ENCODE measurements at regions not wholly inside any gene's neighbourhood (a gene's known extent, or its start where the extent isn't known, plus 50 kb on each side); places are given as distances from the start of the nearest gene placed in this dataset.

DNA sequence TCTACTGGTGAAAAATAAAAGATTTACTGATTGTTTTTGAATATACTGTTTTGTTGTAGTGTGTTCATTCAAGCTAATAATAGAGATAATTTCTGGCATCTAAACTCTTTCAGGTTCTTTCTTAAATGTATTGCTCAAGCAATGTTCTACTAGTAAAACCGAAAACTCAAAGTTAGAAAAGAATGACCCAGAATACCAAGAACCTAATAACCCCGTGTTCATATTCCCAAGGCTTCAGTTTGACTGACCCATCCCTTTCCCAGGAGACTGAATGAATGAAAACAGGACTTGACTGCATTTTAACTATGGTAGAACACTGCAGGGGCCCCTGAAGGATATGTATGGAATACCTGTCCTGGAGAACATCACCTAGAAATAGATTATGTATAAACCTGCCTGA lies 375.3 kb downstream of the MAFB start:
- DNase-seq (ENCODE audit: low spot score), result no peak
- TF ChIP-seq, protein P1, sequence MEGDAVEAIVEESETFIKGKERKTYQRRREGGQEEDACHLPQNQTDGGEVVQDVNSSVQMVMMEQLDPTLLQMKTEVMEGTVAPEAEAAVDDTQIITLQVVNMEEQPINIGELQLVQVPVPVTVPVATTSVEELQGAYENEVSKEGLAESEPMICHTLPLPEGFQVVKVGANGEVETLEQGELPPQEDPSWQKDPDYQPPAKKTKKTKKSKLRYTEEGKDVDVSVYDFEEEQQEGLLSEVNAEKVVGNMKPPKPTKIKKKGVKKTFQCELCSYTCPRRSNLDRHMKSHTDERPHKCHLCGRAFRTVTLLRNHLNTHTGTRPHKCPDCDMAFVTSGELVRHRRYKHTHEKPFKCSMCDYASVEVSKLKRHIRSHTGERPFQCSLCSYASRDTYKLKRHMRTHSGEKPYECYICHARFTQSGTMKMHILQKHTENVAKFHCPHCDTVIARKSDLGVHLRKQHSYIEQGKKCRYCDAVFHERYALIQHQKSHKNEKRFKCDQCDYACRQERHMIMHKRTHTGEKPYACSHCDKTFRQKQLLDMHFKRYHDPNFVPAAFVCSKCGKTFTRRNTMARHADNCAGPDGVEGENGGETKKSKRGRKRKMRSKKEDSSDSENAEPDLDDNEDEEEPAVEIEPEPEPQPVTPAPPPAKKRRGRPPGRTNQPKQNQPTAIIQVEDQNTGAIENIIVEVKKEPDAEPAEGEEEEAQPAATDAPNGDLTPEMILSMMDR (IDR thresholded peaks at IDR 0.05; ENCODE audit: poor library complexity), result no peak
- no peak for TF ChIP-seq EZH2 (IDR thresholded peaks at IDR 0.05; ENCODE audit: borderline replicate concordance)
- no peak for TF ChIP-seq EZH2phosphoT487 (IDR thresholded peaks at IDR 0.05; ENCODE audit: low read depth, severe bottlenecking, unreplicated experiment)
- Histone ChIP-seq H3K27ac (no peak overlapping the region), H3K4me1 (ENCODE audit: insufficient read depth) (no peaks in the 10 kb centered on the region), H3K9me3 (ENCODE audit: low read depth) (no peaks in the 10 kb centered on the region), H4K20me1 (ENCODE audit: insufficient read depth, poor library complexity, severe bottlenecking) (no peaks in the 10 kb centered on the region), H3K36me3 (replicated peaks; ENCODE audit: insufficient read depth, low read depth) (no peaks in the 10 kb centered on the region), H3K79me2 (no peaks in the 10 kb centered on the region), H3K9me2 (replicated peaks; ENCODE audit: insufficient read depth) (no peaks in the 10 kb centered on the region), H2AFZ (no peak overlapping the region), H3K4me2 (no peak overlapping the region), H3K27me3 (no peaks in the 10 kb centered on the region), H3K4me3 (no peak overlapping the region)
- WGBS (ENCODE audit: low lambda C conversion rate, missing lambda C conversion rate), result 85% methylated on average over 2 of the region's 2 CpGs

DNA sequence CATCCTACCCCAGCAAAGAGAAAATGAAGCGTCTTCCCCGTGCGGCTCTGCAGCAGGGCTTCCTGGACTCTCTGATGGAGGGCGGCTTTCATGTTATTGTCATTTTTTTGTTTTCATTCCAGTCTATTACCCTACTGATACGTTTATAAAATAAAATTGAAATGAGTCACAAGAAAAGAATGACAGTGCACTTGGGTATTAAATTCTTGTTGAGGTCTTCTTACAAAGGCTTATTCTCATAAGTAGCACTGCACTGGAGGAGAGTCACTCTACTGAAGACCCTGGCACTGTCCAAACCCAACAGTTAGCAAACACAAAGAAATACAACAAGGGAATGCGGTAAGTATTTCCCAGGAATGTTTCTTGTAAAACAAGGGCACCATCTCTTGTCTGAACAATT lies 379.3 kb downstream of the MAFB start:
- H3K4me1 ChIP-seq (ENCODE audit: insufficient read depth), result no peaks in the 10 kb centered on the region
- TF ChIP-seq EZH2 (IDR thresholded peaks at IDR 0.05; ENCODE audit: borderline replicate concordance), result no peak
- no peaks in the 10 kb centered on the region for H3K79me2 ChIP-seq
- no peaks in the 10 kb centered on the region for H3K36me3 ChIP-seq (replicated peaks; ENCODE audit: insufficient read depth, low read depth)
- 89% methylated on average over 6 of the region's 6 CpGs for WGBS (ENCODE audit: low lambda C conversion rate, missing lambda C conversion rate)
- H4K20me1 ChIP-seq (ENCODE audit: insufficient read depth, poor library complexity, severe bottlenecking), result no peaks in the 10 kb centered on the region
- H3K27ac ChIP-seq, result no peak overlapping the region
- H3K27me3 ChIP-seq, result no peaks in the 10 kb centered on the region
- DNase-seq (ENCODE audit: low spot score), result no peak
- H3K4me3 ChIP-seq, result no peak overlapping the region
- no peak overlapping the region for H3K4me2 ChIP-seq
- no peaks in the 10 kb centered on the region for H3K9me2 ChIP-seq (replicated peaks; ENCODE audit: insufficient read depth)
- no peak overlapping the region for H2AFZ ChIP-seq
- H3K9me3 ChIP-seq (ENCODE audit: low read depth), result no peaks in the 10 kb centered on the region

DNA sequence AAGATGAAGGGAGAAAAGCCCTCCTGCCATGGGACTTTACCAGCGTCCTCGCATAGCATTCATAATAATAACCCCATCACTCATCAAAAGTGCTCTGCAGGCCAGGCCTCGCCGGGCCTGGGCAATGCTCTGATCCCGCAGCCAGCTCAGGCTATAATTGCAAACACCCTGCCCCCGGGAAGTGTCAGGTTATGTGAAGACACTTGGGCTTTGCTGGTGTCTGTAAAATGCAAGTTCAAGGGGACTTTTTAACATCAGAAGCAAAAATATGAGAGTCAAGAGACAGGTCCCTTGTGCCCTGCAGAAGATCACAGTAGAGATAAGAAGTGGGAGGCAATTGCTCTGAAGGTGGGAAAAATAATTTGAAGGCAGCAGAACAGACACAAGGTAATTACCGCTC lies 381.0 kb downstream of the MAFB start:
- Histone ChIP-seq H3K27me3 (no peaks in the 10 kb centered on the region), H2AFZ (no peak overlapping the region), H3K9me3 (ENCODE audit: low read depth) (no peaks in the 10 kb centered on the region), H3K4me1 (ENCODE audit: insufficient read depth) (no peaks in the 10 kb centered on the region), H3K9me2 (replicated peaks; ENCODE audit: insufficient read depth) (no peaks in the 10 kb centered on the region), H3K79me2 (no peaks in the 10 kb centered on the region), H3K4me3 (no peak overlapping the region), H3K27ac (no peak overlapping the region), H3K4me2 (no peak overlapping the region), H3K36me3 (replicated peaks; ENCODE audit: insufficient read depth, low read depth) (no peaks in the 10 kb centered on the region), H4K20me1 (ENCODE audit: insufficient read depth, poor library complexity, severe bottlenecking) (no peaks in the 10 kb centered on the region)
- DNase-seq (ENCODE audit: low spot score), result no peak
- 60% methylated on average over 7 of the region's 7 CpGs for whole genome bisulfite sequencing (ENCODE audit: low lambda C conversion rate, missing lambda C conversion rate)
- no peak for TF ChIP-seq EZH2phosphoT487 (IDR thresholded peaks at IDR 0.05; ENCODE audit: low read depth, severe bottlenecking, unreplicated experiment)
- TF ChIP-seq EZH2 (IDR thresholded peaks at IDR 0.05; ENCODE audit: borderline replicate concordance), result no peak
- TF ChIP-seq, protein P1 (IDR thresholded peaks at IDR 0.05; ENCODE audit: poor library complexity), result no peak

DNA sequence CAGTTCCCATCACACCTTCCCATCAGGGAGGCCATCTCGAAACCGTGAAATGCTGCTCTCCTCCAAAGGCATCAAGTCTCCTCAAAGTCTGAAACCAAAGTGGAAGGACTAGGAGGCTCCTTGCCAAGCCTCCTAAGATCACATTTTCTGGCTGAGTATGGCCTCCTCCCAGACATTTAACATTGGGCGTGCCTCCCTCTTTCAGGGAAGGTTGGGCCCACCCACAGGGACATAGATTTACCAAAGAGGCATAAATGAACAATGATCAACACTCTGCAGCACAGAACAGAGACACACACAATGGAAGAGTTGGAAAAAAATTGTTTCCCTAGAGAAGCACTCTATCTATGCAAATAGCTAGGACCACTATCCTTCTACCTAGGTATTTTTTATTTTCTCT lies 381.8 kb downstream of the MAFB start:
- Histone ChIP-seq H3K36me3 (replicated peaks; ENCODE audit: insufficient read depth, low read depth) (no peaks in the 10 kb centered on the region), H2AFZ (no peak overlapping the region), H3K9me3 (ENCODE audit: low read depth) (no peaks in the 10 kb centered on the region), H4K20me1 (ENCODE audit: insufficient read depth, poor library complexity, severe bottlenecking) (no peaks in the 10 kb centered on the region), H3K4me2 (no peak overlapping the region), H3K27ac (no peak overlapping the region), H3K4me1 (ENCODE audit: insufficient read depth) (no peaks in the 10 kb centered on the region), H3K4me3 (no peak overlapping the region), H3K27me3 (no peaks in the 10 kb centered on the region), H3K9me2 (replicated peaks; ENCODE audit: insufficient read depth) (no peaks in the 10 kb centered on the region), H3K79me2 (no peaks in the 10 kb centered on the region)
- TF ChIP-seq EZH2phosphoT487 (IDR thresholded peaks at IDR 0.05; ENCODE audit: low read depth, severe bottlenecking, unreplicated experiment) (no peak), EZH2 (IDR thresholded peaks at IDR 0.05; ENCODE audit: borderline replicate concordance) (no peak)
- TF ChIP-seq, protein P1 (IDR thresholded peaks at IDR 0.05; ENCODE audit: poor library complexity), result no peak
- 87% methylated on average over 3 of the region's 3 CpGs for WGBS (ENCODE audit: low lambda C conversion rate, missing lambda C conversion rate)
- no peak for DNase-seq (ENCODE audit: low spot score)
